Fibroblast of upper back skin (primary cell): ENCODE measurements at regions not wholly inside any gene's neighbourhood (a gene's known extent, or its start where the extent isn't known, plus 50 kb on each side); places are given as distances from the start of the nearest gene placed in this dataset.
"Not testable (repeated sequence)": the region's sequence is repeated elsewhere in the genome, so short reads cannot be mapped to it uniquely, and the experiment has no call there.

Source experiments
- DNase-seq: peaks from one replicate; pipeline ENCODE4 v3.0.0-alpha.2; 2013

GRCh38 chr3:82495655-82496054 is 734.2 kb upstream of the GBE1 start:
- no peak for DNase-seq

- no peak for DNase-seq
Measured at GRCh38 chr3:82494977-82495489, 733.6 kb upstream of the GBE1 start.

- no peak for DNase-seq
Measured at GRCh38 chr3:82493858-82494257, 732.4 kb upstream of the GBE1 start.

GRCh38 chr3:82475306-82475705 is 713.9 kb upstream of the GBE1 start:
- peak; percentile 1 for DNase-seq

- peak; percentile 32 for DNase-seq
Measured at GRCh38 chr3:82474711-82475110, 713.3 kb upstream of the GBE1 start.

- DNase-seq: no peak
Measured at GRCh38 chr3:82473864-82474541, 712.6 kb upstream of the GBE1 start.

GRCh38 chr3:82467051-82467450 is 705.6 kb upstream of the GBE1 start:
- no peak for DNase-seq

- no peak for DNase-seq
Measured at GRCh38 chr3:82462977-82463376, 701.5 kb upstream of the GBE1 start.

- no peak for DNase-seq
Measured at GRCh38 chr3:82461049-82461889, 699.8 kb upstream of the GBE1 start.

- DNase-seq: no peak
Measured at GRCh38 chr3:82448320-82448719, 686.9 kb upstream of the GBE1 start.

GRCh38 chr3:82428821-82429220 is 667.4 kb upstream of the GBE1 start:
- not testable (repeated sequence) for DNase-seq

GRCh38 chr3:82424031-82424339 is 662.5 kb upstream of the GBE1 start:
- DNase-seq: no peak

- DNase-seq: no peak
Measured at GRCh38 chr3:82423268-82424030, 662.0 kb upstream of the GBE1 start.

- no peak for DNase-seq
Measured at GRCh38 chr3:82416830-82417229, 655.4 kb upstream of the GBE1 start.

GRCh38 chr3:82416349-82416748 is 654.9 kb upstream of the GBE1 start:
- DNase-seq: no peak

- no peak for DNase-seq
Measured at GRCh38 chr3:82413171-82413570, 651.7 kb upstream of the GBE1 start.

GRCh38 chr3:82410366-82410765 is 648.9 kb upstream of the GBE1 start:
- no peak for DNase-seq

GRCh38 chr3:82409842-82410241 is 648.4 kb upstream of the GBE1 start:
- DNase-seq: no peak

- DNase-seq: no peak
Measured at GRCh38 chr3:82392203-82392775, 630.8 kb upstream of the GBE1 start.

GRCh38 chr3:82390868-82391267 is 629.4 kb upstream of the GBE1 start:
- no peak for DNase-seq

GRCh38 chr3:82386647-82387046 is 625.2 kb upstream of the GBE1 start:
- DNase-seq: no peak

- DNase-seq: no peak
Measured at GRCh38 chr3:82384181-82384580, 622.7 kb upstream of the GBE1 start.

- no peak for DNase-seq
Measured at GRCh38 chr3:82382831-82383230, 621.4 kb upstream of the GBE1 start.
